ENCODE measurements at regions not wholly inside any gene's neighbourhood (a gene's known extent, or its start where the extent isn't known, plus 50 kb on each side); places are given as distances from the start of the nearest gene placed in this dataset.

DNA sequence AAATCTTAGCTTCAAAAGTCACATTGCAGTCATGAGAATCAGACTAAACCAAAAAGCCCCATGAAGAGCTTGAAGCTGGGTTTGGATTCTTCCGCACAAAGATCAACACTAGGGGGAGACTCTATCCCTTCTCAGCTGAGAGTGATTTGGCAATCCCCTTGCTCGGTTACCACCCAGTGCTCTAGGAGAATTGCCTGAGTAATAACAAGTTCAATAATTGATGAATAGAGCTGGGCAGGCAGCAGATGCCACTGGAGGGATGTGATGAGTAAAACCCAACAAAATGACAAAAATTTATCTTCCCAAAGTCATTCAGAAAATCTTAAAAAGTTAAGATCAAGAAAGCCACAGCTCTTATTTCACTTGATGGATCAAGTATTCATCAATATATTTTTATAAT, 185.6 kb upstream of the ARID2 start (continued):
- TF ChIP-seq, protein P1, sequence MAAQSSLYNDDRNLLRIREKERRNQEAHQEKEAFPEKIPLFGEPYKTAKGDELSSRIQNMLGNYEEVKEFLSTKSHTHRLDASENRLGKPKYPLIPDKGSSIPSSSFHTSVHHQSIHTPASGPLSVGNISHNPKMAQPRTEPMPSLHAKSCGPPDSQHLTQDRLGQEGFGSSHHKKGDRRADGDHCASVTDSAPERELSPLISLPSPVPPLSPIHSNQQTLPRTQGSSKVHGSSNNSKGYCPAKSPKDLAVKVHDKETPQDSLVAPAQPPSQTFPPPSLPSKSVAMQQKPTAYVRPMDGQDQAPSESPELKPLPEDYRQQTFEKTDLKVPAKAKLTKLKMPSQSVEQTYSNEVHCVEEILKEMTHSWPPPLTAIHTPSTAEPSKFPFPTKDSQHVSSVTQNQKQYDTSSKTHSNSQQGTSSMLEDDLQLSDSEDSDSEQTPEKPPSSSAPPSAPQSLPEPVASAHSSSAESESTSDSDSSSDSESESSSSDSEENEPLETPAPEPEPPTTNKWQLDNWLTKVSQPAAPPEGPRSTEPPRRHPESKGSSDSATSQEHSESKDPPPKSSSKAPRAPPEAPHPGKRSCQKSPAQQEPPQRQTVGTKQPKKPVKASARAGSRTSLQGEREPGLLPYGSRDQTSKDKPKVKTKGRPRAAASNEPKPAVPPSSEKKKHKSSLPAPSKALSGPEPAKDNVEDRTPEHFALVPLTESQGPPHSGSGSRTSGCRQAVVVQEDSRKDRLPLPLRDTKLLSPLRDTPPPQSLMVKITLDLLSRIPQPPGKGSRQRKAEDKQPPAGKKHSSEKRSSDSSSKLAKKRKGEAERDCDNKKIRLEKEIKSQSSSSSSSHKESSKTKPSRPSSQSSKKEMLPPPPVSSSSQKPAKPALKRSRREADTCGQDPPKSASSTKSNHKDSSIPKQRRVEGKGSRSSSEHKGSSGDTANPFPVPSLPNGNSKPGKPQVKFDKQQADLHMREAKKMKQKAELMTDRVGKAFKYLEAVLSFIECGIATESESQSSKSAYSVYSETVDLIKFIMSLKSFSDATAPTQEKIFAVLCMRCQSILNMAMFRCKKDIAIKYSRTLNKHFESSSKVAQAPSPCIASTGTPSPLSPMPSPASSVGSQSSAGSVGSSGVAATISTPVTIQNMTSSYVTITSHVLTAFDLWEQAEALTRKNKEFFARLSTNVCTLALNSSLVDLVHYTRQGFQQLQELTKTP (IDR thresholded peaks at IDR 0.05; ENCODE audit: low read depth in 1 of 2, partially characterized antibody in 2 of 2), result no peak
- no peak for TF ChIP-seq SMARCA5 (IDR thresholded peaks at IDR 0.05)
- TF ChIP-seq, protein P2, sequence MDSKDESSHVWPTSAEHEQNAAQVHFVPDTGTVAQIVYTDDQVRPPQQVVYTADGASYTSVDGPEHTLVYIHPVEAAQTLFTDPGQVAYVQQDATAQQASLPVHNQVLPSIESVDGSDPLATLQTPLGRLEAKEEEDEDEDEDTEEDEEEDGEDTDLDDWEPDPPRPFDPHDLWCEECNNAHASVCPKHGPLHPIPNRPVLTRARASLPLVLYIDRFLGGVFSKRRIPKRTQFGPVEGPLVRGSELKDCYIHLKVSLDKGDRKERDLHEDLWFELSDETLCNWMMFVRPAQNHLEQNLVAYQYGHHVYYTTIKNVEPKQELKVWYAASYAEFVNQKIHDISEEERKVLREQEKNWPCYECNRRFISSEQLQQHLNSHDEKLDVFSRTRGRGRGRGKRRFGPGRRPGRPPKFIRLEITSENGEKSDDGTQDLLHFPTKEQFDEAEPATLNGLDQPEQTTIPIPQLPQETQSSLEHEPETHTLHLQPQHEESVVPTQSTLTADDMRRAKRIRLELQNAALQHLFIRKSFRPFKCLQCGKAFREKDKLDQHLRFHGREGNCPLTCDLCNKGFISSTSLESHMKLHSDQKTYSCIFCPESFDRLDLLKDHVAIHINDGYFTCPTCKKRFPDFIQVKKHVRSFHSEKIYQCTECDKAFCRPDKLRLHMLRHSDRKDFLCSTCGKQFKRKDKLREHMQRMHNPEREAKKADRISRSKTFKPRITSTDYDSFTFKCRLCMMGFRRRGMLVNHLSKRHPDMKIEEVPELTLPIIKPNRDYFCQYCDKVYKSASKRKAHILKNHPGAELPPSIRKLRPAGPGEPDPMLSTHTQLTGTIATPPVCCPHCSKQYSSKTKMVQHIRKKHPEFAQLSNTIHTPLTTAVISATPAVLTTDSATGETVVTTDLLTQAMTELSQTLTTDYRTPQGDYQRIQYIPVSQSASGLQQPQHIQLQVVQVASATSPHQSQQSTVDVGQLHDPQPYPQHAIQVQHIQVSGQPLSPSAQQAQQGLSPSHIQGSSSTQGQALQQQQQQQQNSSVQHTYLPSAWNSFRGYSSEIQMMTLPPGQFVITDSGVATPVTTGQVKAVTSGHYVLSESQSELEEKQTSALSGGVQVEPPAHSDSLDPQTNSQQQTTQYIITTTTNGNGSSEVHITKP (IDR thresholded peaks at IDR 0.05; ENCODE audit: partially characterized antibody), result peak; percentile 83

All from K562 (cell line).